Panc1 (cell line): ENCODE measurements at regions not wholly inside any gene's neighbourhood (a gene's known extent, or its start where the extent isn't known, plus 50 kb on each side); places are given as distances from the start of the nearest gene placed in this dataset.

ENCODE experiments used
- CTCF ChIP-seq: fragments of 450-650 bp; IDR thresholded peaks from 2 replicates; pipeline ENCODE4 v1.5.1; 2017; ENCODE audit warnings: mild to moderate bottlenecking
- POLR2AphosphoS5 ChIP-seq: IDR thresholded peaks from 2 replicates; pipeline ENCODE4 v1.6.1; 2012; ENCODE audit warnings: mild to moderate bottlenecking, low read depth, low read length, moderate library complexity

- no peak for TF ChIP-seq CTCF
- no peak for TF ChIP-seq POLR2AphosphoS5
Measured at GRCh38 chr5:121429761-121430160, 421.9 kb upstream of the FTMT start.
